Ascending aorta (tissue), 2 donors: ENCODE measurements at regions not wholly inside any gene's neighbourhood (a gene's known extent, or its start where the extent isn't known, plus 50 kb on each side); places are given as distances from the start of the nearest gene placed in this dataset.

Source experiments
- DNase-seq, 2 donors: peaks; one replicate each; pipeline ENCODE4 v3.0.0-alpha.2; 2019; ENCODE audit warnings: low spot score in 2 of 2
- H3K27ac ChIP-seq, 2 donors: fragments of 200-600 bp; sonication (generic); one replicate each; pipeline ENCODE4 v1.5.1; 2016 to 2017; ENCODE audit warnings: mild to moderate bottlenecking in 1 of 2
- H3K27me3 ChIP-seq: fragments of 200-600 bp; sonication (generic); one replicate; pipeline ENCODE4 v1.5.1; 2017
- H3K36me3 ChIP-seq, 2 donors: fragments of 200-600 bp; sonication (generic); one replicate each; pipeline ENCODE4 v1.5.1; 2016
- H3K4me1 ChIP-seq, 2 donors: fragments of 200-600 bp; sonication (generic); one replicate each; pipeline ENCODE4 v1.5.1; 2016 to 2017; ENCODE audit warnings: mild to moderate bottlenecking in 1 of 2
- H3K4me3 ChIP-seq, 2 donors: fragments of 200-600 bp; sonication (generic); one replicate each; pipeline ENCODE4 v1.5.1; 2016 to 2017; ENCODE audit warnings: mild to moderate bottlenecking in 1 of 2
- H3K9me3 ChIP-seq, 2 donors: fragments of 200-600 bp; sonication (generic); one replicate each; pipeline ENCODE4 v1.5.1; 2016
- CTCF ChIP-seq, 3 experiments: fragments of 200-600 bp in 2 of 3; fragments of 450-650 bp in 1 of 3; sonication (generic) in 2 of 3; IDR thresholded peaks; one replicate each; pipeline ENCODE4 v1.5.1; 2016 to 2019; ENCODE audit warnings: antibody characterized with exemption in 3 of 3, mild to moderate bottlenecking in 1 of 3, moderate library complexity in 1 of 3
- intact Hi-C: fragments of 100-400 bp; cut with DNase I; formaldehyde crosslinking; loops from one replicate; pipeline ENCODE4 v1.15.1; 2023

- H3K4me3 ChIP-seq = no peak overlapping the region
- intact Hi-C loops = no loop called here
Measured at GRCh38 chr6:140124498-140124897, 750.0 kb upstream of the CITED2 start.

GRCh38 chr6:140108167-140108566, 733.7 kb upstream of the CITED2 start:
- no peak for TF ChIP-seq CTCF (IDR thresholded peaks at IDR 0.05)
- H3K27ac ChIP-seq = no peak overlapping the region

More at GRCh38 chr6:140124498-140124897, 750.0 kb upstream of the CITED2 start:
- TF ChIP-seq CTCF (IDR thresholded peaks at IDR 0.05) = no peak
- H3K9me3 ChIP-seq = peaks cover 0 to 9% of the 10 kb centered on the region in 2 donors
- no peaks in the 10 kb centered on the region for H3K4me1 ChIP-seq
- no peak overlapping the region for H3K27ac ChIP-seq
- DNase-seq = no peak
- H3K36me3 ChIP-seq = no peaks in the 10 kb centered on the region
- no peaks in the 10 kb centered on the region for H3K27me3 ChIP-seq

GRCh38 chr6:140107216-140107615, 732.8 kb upstream of the CITED2 start:
- H3K27me3 ChIP-seq = no peaks in the 10 kb centered on the region
- no peak for TF ChIP-seq CTCF (IDR thresholded peaks at IDR 0.05)
- no peaks in the 10 kb centered on the region for H3K36me3 ChIP-seq
- no peaks in the 10 kb centered on the region for H3K9me3 ChIP-seq
- H3K4me1 ChIP-seq = peaks cover 0 to 6% of the 10 kb centered on the region in 2 donors
- H3K27ac ChIP-seq = no peak overlapping the region
- intact Hi-C loops = loop anchor here (10.0 kb wide), 1 partner anchor 732 kb away; the partner anchor contains the start of gene CITED2
- no peak overlapping the region for H3K4me3 ChIP-seq
- no peak for DNase-seq

More at GRCh38 chr6:140108167-140108566, 733.7 kb upstream of the CITED2 start:
- no peaks in the 10 kb centered on the region for H3K9me3 ChIP-seq
- intact Hi-C loops = loop anchor here (10.0 kb wide), 1 partner anchor 733 kb away; the partner anchor contains the start of gene CITED2
- no peaks in the 10 kb centered on the region for H3K36me3 ChIP-seq
- H3K27me3 ChIP-seq = no peaks in the 10 kb centered on the region
- DNase-seq = no peak
- H3K4me3 ChIP-seq = no peak overlapping the region
- peaks cover 0 to 6% of the 10 kb centered on the region in 2 donors for H3K4me1 ChIP-seq

- no peaks in the 10 kb centered on the region for H3K36me3 ChIP-seq
- DNase-seq = no peak
- H3K27me3 ChIP-seq = no peaks in the 10 kb centered on the region
- no peaks in the 10 kb centered on the region for H3K9me3 ChIP-seq
- intact Hi-C loops = loop anchor here (10.0 kb wide), 1 partner anchor 731 kb away; the partner anchor contains the start of gene CITED2
- peaks cover 0 to 6% of the 10 kb centered on the region in 2 donors for H3K4me1 ChIP-seq
- H3K27ac ChIP-seq = peak overlapping the region; percentile 57 to 58
- H3K4me3 ChIP-seq = no peak overlapping the region
- TF ChIP-seq CTCF (IDR thresholded peaks at IDR 0.05) = peak in 1 of 3 experiments; percentile 35
Measured at GRCh38 chr6:140105857-140106256, 731.4 kb upstream of the CITED2 start.

- Histone ChIP-seq H3K4me1 (peaks cover 0 to 6% of the 10 kb centered on the region in 2 donors), H3K9me3 (no peaks in the 10 kb centered on the region), H3K27me3 (no peaks in the 10 kb centered on the region), H3K4me3 (no peak overlapping the region), H3K36me3 (no peaks in the 10 kb centered on the region), H3K27ac (peak overlapping the region; percentile 57 to 58)
- no peak for TF ChIP-seq CTCF (IDR thresholded peaks at IDR 0.05)
- intact Hi-C loops = loop anchor here (10.0 kb wide), 1 partner anchor 730 kb away; the partner anchor contains the start of gene CITED2
- DNase-seq = no peak
Measured at GRCh38 chr6:140105241-140105640, 730.8 kb upstream of the CITED2 start.
